SK-N-SH (cell line): ENCODE measurements at regions not wholly inside any gene's neighbourhood (a gene's known extent, or its start where the extent isn't known, plus 50 kb on each side); places are given as distances from the start of the nearest gene placed in this dataset.

ENCODE experiments used
- CTCF ChIA-PET: fragments of 300-600, 350-600 bp; formaldehyde crosslinking; extraction: SDS; loops from one replicate; lab custom pipeline; 2021; lab: Yijun Ruan, JAX
- POLR2A ChIA-PET: fragments of 350-600 bp; sonication (Branson Sonifier 250); formaldehyde crosslinking; extraction: SDS; loops from one replicate; lab custom pipeline; 2020; ENCODE audit warnings: antibody characterized with exemption, inconsistent platforms; lab: Yijun Ruan, JAX
- DNase-seq: peaks from one replicate; pipeline ENCODE4 v3.0.0; 2012
- H2AFZ ChIP-seq: fragments of 200-600 bp; sonication (generic); 2 replicates; pipeline ENCODE4 v1.8.1; 2016; ENCODE audit warnings: antibody characterized with exemption, mild to moderate bottlenecking, low read depth
- H3F3A ChIP-seq: fragments of 200-600 bp; sonication (generic); replicated peaks from 2 replicates; pipeline ENCODE3; 2016; ENCODE audit warnings: antibody characterized with exemption, mild to moderate bottlenecking; ENCODE audit not compliant: insufficient read depth
- H3K27ac ChIP-seq, 2 experiments: fragments of 200-500 bp in 1 of 2; fragments of 200-600 bp in 1 of 2; sonication (Bioruptor generic) in 1 of 2; sonication (generic), shearing (Covaris generic) in 1 of 2; 2 replicates each; pipeline versions ENCODE4 v1.5.1 to v1.6.1; 2014 to 2016; ENCODE audit warnings: low read depth in 2 of 2, inconsistent platforms in 1 of 2, low read length in 1 of 2, mild to moderate bottlenecking in 1 of 2, mixed read lengths in 1 of 2
- H3K27me3 ChIP-seq: fragments of 200-600 bp; sonication (generic), shearing (Covaris generic); 2 replicates; pipeline ENCODE4 v1.6.1; 2016; ENCODE audit warnings: mixed run types; ENCODE audit not compliant: insufficient read depth
- H3K36me3 ChIP-seq, 2 experiments: fragments of 200-500 bp in 1 of 2; fragments of 200-600 bp in 1 of 2; sonication (Bioruptor generic) in 1 of 2; sonication (generic) in 1 of 2; replicated peaks in 1 of 2; 2 replicates each; pipeline versions ENCODE3 to v1.5.1; 2014 to 2016; ENCODE audit warnings: low read length in 1 of 2, mild to moderate bottlenecking in 1 of 2; ENCODE audit not compliant: insufficient read depth in 2 of 2, control insufficient read depth in 1 of 2
- H3K4me1 ChIP-seq, 2 experiments: fragments of 200-500 bp in 1 of 2; fragments of 200-600 bp in 1 of 2; sonication (Bioruptor generic) in 1 of 2; sonication (generic), shearing (Covaris generic) in 1 of 2; 2 replicates each; pipeline versions ENCODE4 v1.5.1 to v1.6.1; 2014 to 2016; ENCODE audit warnings: low read depth in 1 of 2, low read length in 1 of 2, mixed run types in 1 of 2; ENCODE audit not compliant: insufficient read depth in 2 of 2, control insufficient read depth in 1 of 2
- H3K4me2 ChIP-seq: fragments of 200-600 bp; sonication (generic), shearing (Covaris generic); 2 replicates; pipeline ENCODE4 v1.6.1; 2017; ENCODE audit warnings: mixed run types
- H3K4me3 ChIP-seq, 2 experiments: fragments of 200-500 bp in 1 of 2; fragments of 200-600 bp in 1 of 2; sonication (Bioruptor generic) in 1 of 2; sonication (generic), shearing (Covaris generic) in 1 of 2; 2 replicates each; pipeline versions ENCODE4 v1.5.1 to v1.8.1; 2014 to 2016; ENCODE audit warnings: low read depth in 2 of 2, inconsistent platforms in 1 of 2, low read length in 1 of 2, mild to moderate bottlenecking in 1 of 2, mixed read lengths in 1 of 2, moderate library complexity in 1 of 2
- H3K79me2 ChIP-seq: fragments of 200-600 bp; sonication (generic); 2 replicates; pipeline ENCODE4 v1.8.1; 2017; ENCODE audit warnings: mild to moderate bottlenecking; ENCODE audit not compliant: insufficient read depth
- H3K9ac ChIP-seq: fragments of 200-600 bp; sonication (generic); 2 replicates; pipeline ENCODE4 v1.6.1; 2017; ENCODE audit warnings: mixed run types
- H3K9me2 ChIP-seq: fragments of 200-600 bp; sonication (generic); 2 replicates; pipeline ENCODE4 v1.6.1; 2017; ENCODE audit warnings: mixed run types
- H3K9me3 ChIP-seq: fragments of 200-600 bp; sonication (generic); 2 replicates; pipeline ENCODE4 v1.6.1; 2017; ENCODE audit warnings: mixed run types, mild to moderate bottlenecking, moderate library complexity
- H4K20me1 ChIP-seq: fragments of 200-600 bp; sonication (generic); 2 replicates; pipeline ENCODE4 v1.6.1; 2017; ENCODE audit warnings: mild to moderate bottlenecking, mixed run types; ENCODE audit not compliant: insufficient read depth
- CHD2 ChIP-seq: fragments of 150-350 bp; IDR thresholded peaks from 2 replicates; pipeline ENCODE4 v1.6.1; 2018; ENCODE audit warnings: low read length; ENCODE audit not compliant: partially characterized antibody
- CTCF ChIP-seq: fragments of 200-600 bp; sonication (generic); IDR thresholded peaks from 2 replicates; pipeline ENCODE4 v1.6.1; 2017; ENCODE audit warnings: antibody characterized with exemption, mild to moderate bottlenecking, moderate library complexity
- ELF1 ChIP-seq: IDR thresholded peaks from 2 replicates; pipeline ENCODE4 v1.4.0; 2012
- EP300 ChIP-seq, 2 experiments: IDR thresholded peaks; 2 replicates each; pipeline versions ENCODE4 v1.4.0 to v1.6.1; 2012; ENCODE audit warnings: borderline replicate concordance in 1 of 2, low read depth in 1 of 2, low read length in 1 of 2
- FOXJ3 ChIP-seq: sonication (generic); formaldehyde crosslinking; IDR thresholded peaks from 2 replicates; pipeline ENCODE4 v1.5.1; 2020; ENCODE audit warnings: mild to moderate bottlenecking, missing genetic modification reagents
- GATA2 ChIP-seq: sonication (generic); formaldehyde crosslinking; IDR thresholded peaks from 2 replicates; pipeline ENCODE4 v1.5.0; 2020; ENCODE audit warnings: mild to moderate bottlenecking, missing genetic modification reagents
- IRF3 ChIP-seq: fragments of 150-350 bp; IDR thresholded peaks from 2 replicates; pipeline ENCODE4 v1.6.1; 2016; ENCODE audit warnings: mild to moderate bottlenecking, low read depth, low read length
- MAX ChIP-seq: IDR thresholded peaks from 2 replicates; pipeline ENCODE4 v1.4.0; 2012; ENCODE audit warnings: low read depth
- MXI1 ChIP-seq: IDR thresholded peaks from 2 replicates; pipeline ENCODE4 v1.6.1; 2012; ENCODE audit warnings: mild to moderate bottlenecking, low read depth, low read length, improper control_type of control experiment
- NRF1 ChIP-seq: IDR thresholded peaks from 2 replicates; pipeline ENCODE4 v1.6.1; 2012; ENCODE audit warnings: low read depth, mild to moderate bottlenecking, low read length
- RAD21 ChIP-seq: IDR thresholded peaks from 2 replicates; pipeline ENCODE4 v1.6.1; 2012; ENCODE audit warnings: mild to moderate bottlenecking, low read length
- RCOR1 ChIP-seq: fragments of 150-350 bp; IDR thresholded peaks from 2 replicates; pipeline ENCODE4 v1.6.1; 2017; ENCODE audit warnings: antibody characterized with exemption, low read length
- RXRA ChIP-seq: IDR thresholded peaks from 2 replicates; pipeline ENCODE4 v1.4.0; 2012; ENCODE audit warnings: low read depth, mild to moderate bottlenecking, borderline replicate concordance
- SIN3A ChIP-seq: IDR thresholded peaks from 2 replicates; pipeline ENCODE4 v1.6.1; 2012; ENCODE audit warnings: low read depth, mild to moderate bottlenecking, low read length, moderate library complexity, borderline replicate concordance
- SMC3 ChIP-seq: IDR thresholded peaks from 2 replicates; pipeline ENCODE4 v1.6.1; 2012; ENCODE audit warnings: low read depth, low read length, improper control_type of control experiment
- TEAD4 ChIP-seq: IDR thresholded peaks from 2 replicates; pipeline ENCODE4 v1.4.0; 2012; ENCODE audit warnings: mild to moderate bottlenecking, borderline replicate concordance; ENCODE audit not compliant: insufficient read depth
- USF2 ChIP-seq: fragments of 150-350 bp; IDR thresholded peaks from 2 replicates; pipeline ENCODE4 v1.6.1; 2017; ENCODE audit warnings: antibody characterized with exemption, low read length, low read depth, borderline replicate concordance
- ZBTB33 ChIP-seq: IDR thresholded peaks from 2 replicates; pipeline ENCODE4 v1.4.0; 2012; ENCODE audit warnings: low read depth, borderline replicate concordance

GRCh38 chr13:54196684-54197083 is 1168.1 kb downstream of the OLFM4 start:
- POLR2A ChIA-PET, result no interaction called here
- H3F3A ChIP-seq, result no peaks in the 10 kb centered on the region
- H3K27ac ChIP-seq, result no peak overlapping the region
- H3K27me3 ChIP-seq, result no peaks in the 10 kb centered on the region
- H3K79me2 ChIP-seq, result no peaks in the 10 kb centered on the region
- no peaks in the 10 kb centered on the region for H4K20me1 ChIP-seq
- CTCF ChIA-PET, result no interaction called here
- no peak for DNase-seq
- TF ChIP-seq MAX (no peak), SMC3 (no peak), USF2 (no peak), RXRA (no peak), ZBTB33 (no peak), ELF1 (no peak), EP300 (IDR thresholded peaks at IDR 0.05; ENCODE audit: borderline replicate concordance in 1 of 2, low read depth in 1 of 2, low read length in 1 of 2) (no peak), GATA2 (CRISPR knock-in tag) (no peak), MXI1 (no peak), CHD2 (no peak), NRF1 (no peak), RCOR1 (no peak), TEAD4 (no peak), CTCF (no peak), SIN3A (no peak), FOXJ3 (CRISPR knock-in tag) (no peak), IRF3 (no peak), RAD21 (no peak)
- no peak overlapping the region for H3K4me2 ChIP-seq
- H3K36me3 ChIP-seq, result no peaks in the 10 kb centered on the region
- no peaks in the 10 kb centered on the region for H3K9me2 ChIP-seq
- H3K9me3 ChIP-seq, result no peaks in the 10 kb centered on the region
- no peak overlapping the region for H2AFZ ChIP-seq
- no peaks in the 10 kb centered on the region for H3K4me1 ChIP-seq
- H3K9ac ChIP-seq, result no peak overlapping the region
- no peak overlapping the region for H3K4me3 ChIP-seq
